HCT116 (cell line): ENCODE measurements at regions not wholly inside any gene's neighbourhood (a gene's known extent, or its start where the extent isn't known, plus 50 kb on each side); places are given as distances from the start of the nearest gene placed in this dataset.
"Not testable (repeated sequence)": the region's sequence is repeated elsewhere in the genome, so short reads cannot be mapped to it uniquely, and the experiment has no call there.

Experiments used
- ATAC-seq: fragments of 200-7000 bp; cut with Tn5 transposase; 2 replicates; pipeline ENCODE4 v1.9.1; 2020; ENCODE audit warnings: mild to moderate bottlenecking, moderate library complexity
- BruUV-seq: library from RNA; stranded (reverse); fragments of 400-500 nt; replicated peaks from 2 replicates; lab custom pipeline; 2021; lab: Mats Ljungman, UMichigan
- CTCF ChIA-PET: fragments of 300-600 bp; sonication (Branson Sonifier 250); formaldehyde crosslinking; loops from one replicate; lab custom pipeline; 2021; ENCODE audit warnings: antibody characterized with exemption; lab: Charles Lee
- POLR2A ChIA-PET: fragments of 300-600, 350-600 bp; sonication (Branson Sonifier 250); formaldehyde crosslinking; loops from one replicate; lab custom pipeline; 2021; ENCODE audit warnings: antibody characterized with exemption; lab: Charles Lee
- RAD21 ChIA-PET, 2 experiments: fragments of 300-600 bp; sonication (Branson Sonifier 250); formaldehyde crosslinking; loops; one replicate each; lab custom pipeline; 2023; ENCODE audit warnings: low total read pairs in 2 of 2; ENCODE audit not compliant: uncharacterized antibody in 2 of 2, unreplicated experiment in 2 of 2, low non-redundant PET in 1 of 2; lab: Charles Lee
- DNase-seq: peaks from one replicate; pipeline ENCODE4 v3.0.0-alpha.2; 2010; ENCODE audit warnings: low read depth, low spot score
- H2AFZ ChIP-seq: fragments of 200-600 bp; shearing (Covaris generic), sonication (generic); 2 replicates; pipeline ENCODE4 v1.6.1; 2017; ENCODE audit warnings: low read depth, mixed run types, mixed read lengths, antibody characterized with exemption, low read length; ENCODE audit not compliant: poor library complexity, severe bottlenecking
- H3K27ac ChIP-seq: 2 replicates; pipeline ENCODE4 v1.5.1; 2012; ENCODE audit warnings: low read depth, low read length
- H3K27me3 ChIP-seq: fragments of 200-600 bp; sonication (generic); 2 replicates; pipeline ENCODE4 v1.6.1; 2016; ENCODE audit warnings: mixed run types, low read length, mixed read lengths; ENCODE audit not compliant: insufficient read depth
- H3K36me3 ChIP-seq, 2 experiments: fragments of 200-500 bp in 1 of 2; fragments of 200-600 bp in 1 of 2; sonication (Bioruptor generic) in 1 of 2; sonication (generic) in 1 of 2; 2 replicates each; pipeline versions ENCODE4 v1.5.1 to v1.6.1; 2014 to 2016; ENCODE audit warnings: low read length in 2 of 2, inconsistent platforms in 1 of 2, mixed read lengths in 1 of 2, mixed run types in 1 of 2; ENCODE audit not compliant: insufficient read depth in 2 of 2, control insufficient read depth in 1 of 2
- H3K4me1 ChIP-seq, 2 experiments: fragments of 200-600 bp in 1 of 2; sonication (generic) in 1 of 2; 2 replicates each; pipeline versions ENCODE4 v1.5.1 to v1.6.1; 2012 to 2017; ENCODE audit warnings: low read length in 2 of 2, inconsistent platforms in 1 of 2, mild to moderate bottlenecking in 1 of 2, mixed read lengths in 1 of 2, mixed run types in 1 of 2, moderate library complexity in 1 of 2; ENCODE audit not compliant: insufficient read depth in 2 of 2, control insufficient read depth in 1 of 2
- H3K4me2 ChIP-seq: fragments of 200-600 bp; sonication (generic); 2 replicates; pipeline ENCODE4 v1.6.1; 2017; ENCODE audit warnings: mixed run types, low read length, mixed read lengths
- H3K4me3 ChIP-seq, 2 experiments: fragments of 200-600 bp in 1 of 2; sonication (generic) in 1 of 2; replicated peaks in 1 of 2; 2 replicates each; pipeline ENCODE4 v1.5.1; 2011 to 2016; ENCODE audit warnings: low read length in 2 of 2, control low read depth in 1 of 2, low read depth in 1 of 2, mild to moderate bottlenecking in 1 of 2, mixed read lengths in 1 of 2, mixed run types in 1 of 2
- H3K79me2 ChIP-seq: fragments of 200-600 bp; sonication (generic); 2 replicates; pipeline ENCODE4 v1.6.1; 2017; ENCODE audit warnings: mild to moderate bottlenecking, mixed run types, low read length, moderate library complexity, mixed read lengths; ENCODE audit not compliant: insufficient read depth
- H3K9ac ChIP-seq: fragments of 200-600 bp; sonication (generic); 2 replicates; pipeline ENCODE4 v1.6.1; 2016; ENCODE audit warnings: low read length, mixed read lengths
- H3K9me2 ChIP-seq: fragments of 200-600 bp; sonication (generic), shearing (Covaris generic); 2 replicates; pipeline ENCODE4 v1.6.1; 2017; ENCODE audit warnings: mixed run types, mild to moderate bottlenecking, moderate library complexity; ENCODE audit not compliant: insufficient read depth
- H3K9me3 ChIP-seq, 2 experiments: fragments of 200-500 bp in 1 of 2; fragments of 200-600 bp in 1 of 2; sonication (Bioruptor generic) in 1 of 2; sonication (generic) in 1 of 2; 2 replicates each; pipeline ENCODE4 v1.6.1; 2014 to 2017; ENCODE audit warnings: low read length in 2 of 2, mixed read lengths in 2 of 2, inconsistent platforms in 1 of 2, low read depth in 1 of 2, mild to moderate bottlenecking in 1 of 2, mixed run types in 1 of 2, moderate library complexity in 1 of 2; ENCODE audit not compliant: control insufficient read depth in 1 of 2, insufficient read depth in 1 of 2
- H4K20me1 ChIP-seq: fragments of 200-600 bp; sonication (generic), shearing (Covaris generic); 2 replicates; pipeline ENCODE4 v1.6.1; 2017; ENCODE audit warnings: mixed run types, mild to moderate bottlenecking, moderate library complexity; ENCODE audit not compliant: insufficient read depth
- ATF3 ChIP-seq: IDR thresholded peaks from 2 replicates; pipeline ENCODE4 v1.6.1; 2012
- CBX3 ChIP-seq: IDR thresholded peaks from 2 replicates; pipeline ENCODE4 v1.6.1; 2012; ENCODE audit warnings: low read depth
- CEBPB ChIP-seq: IDR thresholded peaks from 2 replicates; pipeline ENCODE4 v1.6.1; 2012; ENCODE audit warnings: low read depth
- CTCF ChIP-seq, 3 experiments: fragments of 200-600 bp in 1 of 3; sonication (generic) in 1 of 3; IDR thresholded peaks in 2 of 3; conservative IDR thresholded peaks in 1 of 3; 2 replicates each; pipeline ENCODE4 v1.5.1; 2012 to 2017; ENCODE audit warnings: low read depth in 2 of 3, low read length in 2 of 3, antibody characterized with exemption in 1 of 3, borderline replicate concordance in 1 of 3, control low read depth in 1 of 3, mild to moderate bottlenecking in 1 of 3, mixed read lengths in 1 of 3, mixed run types in 1 of 3, moderate library complexity in 1 of 3; ENCODE audit not compliant: insufficient read depth in 1 of 3
- ELF1 ChIP-seq: IDR thresholded peaks from 2 replicates; pipeline ENCODE4 v1.6.1; 2012; ENCODE audit warnings: low read depth, borderline replicate concordance
- EZH2 ChIP-seq: fragments of 200-600 bp; sonication (generic); IDR thresholded peaks from 2 replicates; pipeline ENCODE4 v1.6.1; 2017; ENCODE audit warnings: antibody characterized with exemption, mixed run types
- EZH2phosphoT487 ChIP-seq: fragments of 200-600 bp; IDR thresholded peaks from 2 replicates; pipeline ENCODE4 v1.6.1; 2018; ENCODE audit warnings: antibody characterized with exemption, borderline replicate concordance
- FOSL1 ChIP-seq: IDR thresholded peaks from 2 replicates; pipeline ENCODE4 v1.6.1; 2012; ENCODE audit warnings: low read depth
- MAX ChIP-seq: IDR thresholded peaks from 2 replicates; pipeline ENCODE4 v1.6.1; 2012
- POLR2A ChIP-seq: IDR thresholded peaks from 2 replicates; pipeline ENCODE4 v1.7.0; 2011; ENCODE audit warnings: borderline replicate concordance; ENCODE audit not compliant: insufficient read depth, insufficient read length; ENCODE audit errors: extremely low read depth
- POLR2AphosphoS5 ChIP-seq: IDR thresholded peaks from 2 replicates; pipeline ENCODE4 v1.6.1; 2011; ENCODE audit warnings: mild to moderate bottlenecking, low read depth, low read length, moderate library complexity
- RAD21 ChIP-seq: IDR thresholded peaks from 2 replicates; pipeline ENCODE4 v1.6.1; 2012; ENCODE audit warnings: low read depth, mild to moderate bottlenecking
- SIN3A ChIP-seq: IDR thresholded peaks from 2 replicates; pipeline ENCODE4 v1.6.1; 2012; ENCODE audit warnings: low read depth
- SRF ChIP-seq: IDR thresholded peaks from 2 replicates; pipeline ENCODE4 v1.6.1; 2012; ENCODE audit warnings: low read depth
- ZNF274 ChIP-seq: fragments of 200-500 bp; sonication (Bioruptor generic); IDR thresholded peaks from 2 replicates; pipeline ENCODE4 v1.6.1; 2014; ENCODE audit warnings: mild to moderate bottlenecking, low read depth, low read length, inconsistent platforms
- intact Hi-C: fragments of 100-400 bp; cut with micrococcal nuclease; formaldehyde crosslinking; loops from 2 replicates; pipeline ENCODE4 v1.10.0; 2022

GRCh38 chr20:53664121-53664520, 70.5 kb upstream of the ZNF217 start:
- H3K36me3 ChIP-seq: no peaks in the 10 kb centered on the region
- no peak for ATAC-seq
- no TSS peak for BruUV-seq
- H2AFZ ChIP-seq: no peak overlapping the region
- no peak for DNase-seq
- H3K4me3 ChIP-seq: no peak overlapping the region
- no peak overlapping the region for H3K27ac ChIP-seq
- ChIA-PET CTCF (no interaction called here), RAD21 (no interaction called here), POLR2A (interaction anchor here (0.9 kb wide), 1 partner anchor 50 kb away, joined by 3 read pairs; no protein-coding TSS in a partner anchor)
- no peaks in the 10 kb centered on the region for H3K9me2 ChIP-seq
- H3K4me2 ChIP-seq: no peak overlapping the region
- H4K20me1 ChIP-seq: no peaks in the 10 kb centered on the region
- H3K27me3 ChIP-seq: no peaks in the 10 kb centered on the region
- intact Hi-C loops: no loop called here
- H3K9me3 ChIP-seq: no peaks in the 10 kb centered on the region
- H3K79me2 ChIP-seq: no peaks in the 10 kb centered on the region
- H3K4me1 ChIP-seq: peaks cover 0 to 12% of the 10 kb centered on the region in 2 experiments; a peak in 1 of 4 replicates
- H3K9ac ChIP-seq: no peak overlapping the region
- TF ChIP-seq EZH2phosphoT487 (no peak), POLR2A (no peak), ZNF274 (no peak), RAD21 (no peak), POLR2AphosphoS5 (no peak), SRF (no peak), SIN3A (no peak), ATF3 (no peak), MAX (no peak), EZH2 (no peak), CBX3 (no peak), ELF1 (no peak), FOSL1 (no peak), CEBPB (no peak), CTCF (IDR thresholded peaks at IDR 0.05 in 2 of 3, conservative IDR thresholded peaks at IDR 0.05 in 1 of 3; ENCODE audit: borderline replicate concordance in 1 of 3, insufficient read depth in 1 of 3, low read depth in 2 of 3, low read length in 2 of 3) (no peak)

- H2AFZ ChIP-seq, intact Hi-C loops, H3K27me3 ChIP-seq, H3K36me3 ChIP-seq, H3K4me3 ChIP-seq, H3K27ac ChIP-seq, H3K79me2 ChIP-seq, H4K20me1 ChIP-seq, BruUV-seq, H3K9me2 ChIP-seq, DNase-seq, H3K9ac ChIP-seq, H3K9me3 ChIP-seq, ATAC-seq, POLR2A ChIA-PET, RAD21 ChIA-PET, H3K4me2 ChIP-seq: not testable (repeated sequence)
- CTCF ChIA-PET: interaction anchor here (0.7 kb wide), 1 partner anchor 349 kb away, joined by 3 read pairs; no protein-coding TSS in a partner anchor
- peaks cover 3 to 17% of the 10 kb centered on the region in 2 experiments; a peak in 2 of 4 replicates for H3K4me1 ChIP-seq
Observed at GRCh38 chr20:53663521-53663920, 69.9 kb upstream of the ZNF217 start.
